NCI-H2171 (cell line): ENCODE measurements at regions not wholly inside any gene's neighbourhood (a gene's known extent, or its start where the extent isn't known, plus 50 kb on each side); places are given as distances from the start of the nearest gene placed in this dataset.
"Not testable (repeated sequence)": the region's sequence is repeated elsewhere in the genome, so short reads cannot be mapped to it uniquely, and the experiment has no call there.

Experiments
- DNase-seq: peaks from one replicate; lab custom pipeline; 2025; lab: John Stamatoyannopoulos, UW

- no peak for DNase-seq
Observed at GRCh38 chr5:67983251-67984110, 232.1 kb upstream of the PIK3R1 start.

GRCh38 chr5:67982160-67982559 is 233.4 kb upstream of the PIK3R1 start:
- DNase-seq = not testable (repeated sequence)

DNA sequence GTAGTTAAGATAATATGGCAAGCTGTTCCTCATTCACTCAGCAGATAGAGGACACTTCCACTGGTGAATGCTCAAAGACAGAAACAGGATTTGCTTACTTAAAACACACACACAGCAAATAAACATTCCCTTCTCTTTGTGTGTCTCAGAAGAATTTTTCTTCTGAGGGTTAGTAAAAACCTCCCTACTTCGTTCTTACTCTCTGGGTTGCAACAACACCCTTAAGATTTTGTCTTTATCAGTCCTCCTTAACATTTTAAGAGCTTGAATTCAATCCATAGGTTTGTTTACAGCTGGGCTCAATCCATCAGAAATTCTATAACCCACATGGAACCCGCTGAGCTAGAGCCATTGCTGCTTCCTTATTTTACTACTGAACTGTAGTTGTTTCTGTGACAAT is 237.4 kb upstream of the PIK3R1 start:
- no peak for DNase-seq

- DNase-seq = no peak
Observed at GRCh38 chr5:67976891-67977601, 238.5 kb upstream of the PIK3R1 start.

GRCh38 chr5:67976181-67976580 is 239.4 kb upstream of the PIK3R1 start:
- no peak for DNase-seq

GRCh38 chr5:67974471-67974870 is 241.1 kb upstream of the PIK3R1 start:
- DNase-seq = no peak

GRCh38 chr5:67974054-67974453 is 241.5 kb upstream of the PIK3R1 start:
- DNase-seq = no peak

GRCh38 chr5:67971971-67972821 is 243.4 kb upstream of the PIK3R1 start:
- DNase-seq = no peak

DNA sequence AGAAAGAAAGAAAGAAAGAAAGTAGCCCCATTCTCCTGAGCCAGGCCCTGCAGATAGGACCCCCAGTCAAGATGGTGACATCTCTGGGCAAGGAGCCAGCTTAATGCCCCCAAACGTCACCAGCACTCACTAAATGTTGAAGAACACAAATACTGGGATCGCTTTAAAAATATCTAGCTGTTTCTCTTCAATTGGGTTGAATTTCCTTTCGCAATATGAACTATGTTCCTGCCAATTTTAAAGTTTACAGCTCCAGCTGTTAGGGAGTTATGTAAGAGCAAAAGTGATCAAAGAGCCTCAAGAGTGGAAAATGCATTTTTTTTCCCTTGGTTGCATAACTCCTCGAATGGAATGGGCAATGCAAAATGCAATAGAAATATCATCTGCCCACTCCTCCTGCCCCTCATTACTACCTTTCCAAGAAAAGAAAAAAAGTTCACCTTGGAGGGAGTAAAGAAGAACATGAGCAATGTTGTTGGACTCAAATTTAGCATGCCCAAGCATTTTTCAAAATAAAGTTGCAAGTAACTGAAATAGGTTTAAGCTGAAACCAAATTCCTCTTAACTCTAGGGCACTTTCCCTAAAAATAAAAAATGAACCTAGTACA is 244.2 kb upstream of the PIK3R1 start:
- DNase-seq = no peak

DNA sequence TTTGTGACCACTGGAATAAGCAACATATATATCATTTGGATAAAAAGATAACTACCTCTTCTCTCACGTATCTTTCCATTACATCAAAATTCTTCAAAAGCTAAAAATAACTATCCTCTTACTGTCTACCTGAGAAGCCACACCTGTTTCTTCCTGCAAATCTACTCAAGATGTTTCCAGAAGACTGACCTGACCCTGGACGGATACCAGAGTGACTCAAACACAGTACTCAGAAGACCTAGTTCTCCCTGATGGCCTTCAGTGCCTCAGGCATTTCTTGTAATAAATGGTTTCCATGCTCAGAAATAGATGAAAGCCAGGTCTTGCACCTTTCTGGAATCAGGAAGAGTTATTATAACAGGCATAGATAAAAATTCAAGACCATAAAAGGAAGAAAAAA is 245.9 kb upstream of the PIK3R1 start:
- DNase-seq = no peak

GRCh38 chr5:67969176-67969575 is 246.4 kb upstream of the PIK3R1 start:
- DNase-seq = no peak

DNA sequence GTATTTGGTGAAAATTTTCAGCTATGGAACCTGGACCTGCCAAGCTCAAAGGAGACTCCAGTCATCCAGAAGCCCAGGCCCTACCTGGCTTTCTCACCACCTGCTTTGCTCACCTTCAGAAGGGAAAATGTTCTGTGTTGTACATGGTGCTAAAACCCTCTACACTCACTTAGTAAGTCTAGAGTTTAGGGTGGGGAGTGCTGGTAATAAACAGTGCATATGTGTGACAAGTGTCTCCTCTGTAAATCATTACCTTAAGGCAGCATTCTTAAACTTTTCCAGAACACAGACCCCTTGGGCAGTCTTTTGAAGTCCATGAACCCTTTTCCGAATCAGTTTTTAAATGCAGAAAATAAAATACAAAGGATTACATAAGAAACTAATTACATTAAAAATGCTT is 248.8 kb upstream of the PIK3R1 start:
- DNase-seq = no peak

GRCh38 chr5:67964619-67965018 is 250.9 kb upstream of the PIK3R1 start:
- no peak for DNase-seq

- no peak for DNase-seq
Observed at GRCh38 chr5:67963789-67964519, 251.6 kb upstream of the PIK3R1 start.

GRCh38 chr5:67960939-67961338 is 254.6 kb upstream of the PIK3R1 start:
- DNase-seq = no peak

- DNase-seq = no peak
Observed at GRCh38 chr5:67957374-67957773, 258.2 kb upstream of the PIK3R1 start.

- no peak for DNase-seq
Observed at GRCh38 chr5:67954351-67954750, 261.2 kb upstream of the PIK3R1 start.

DNA sequence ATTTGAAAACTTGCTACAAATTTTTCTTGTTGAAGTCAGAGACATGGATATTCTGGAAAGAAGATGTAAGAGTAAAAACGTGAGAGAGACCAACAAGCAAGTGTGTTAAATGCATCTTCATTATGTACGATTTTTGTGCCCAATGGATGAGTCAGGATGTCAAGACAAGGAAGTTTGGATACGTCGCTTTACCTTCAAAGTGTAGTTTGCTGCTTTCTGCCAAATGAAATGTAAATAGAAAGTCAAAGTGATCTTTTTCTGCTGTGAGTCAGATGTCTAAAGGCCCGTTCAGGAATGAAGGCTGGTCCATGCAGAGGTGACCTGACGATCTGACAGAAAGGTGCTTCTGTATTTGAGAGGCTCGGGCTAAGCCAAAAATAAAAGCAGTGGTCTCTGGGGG is 273.1 kb upstream of the PIK3R1 start:
- no peak for DNase-seq

- no peak for DNase-seq
Observed at GRCh38 chr5:67941614-67942401, 273.7 kb upstream of the PIK3R1 start.

GRCh38 chr5:67935908-67936566 is 279.5 kb upstream of the PIK3R1 start:
- DNase-seq = no peak
